ENCODE measurements at regions not wholly inside any gene's neighbourhood (a gene's known extent, or its start where the extent isn't known, plus 50 kb on each side); places are given as distances from the start of the nearest gene placed in this dataset.

DNA sequence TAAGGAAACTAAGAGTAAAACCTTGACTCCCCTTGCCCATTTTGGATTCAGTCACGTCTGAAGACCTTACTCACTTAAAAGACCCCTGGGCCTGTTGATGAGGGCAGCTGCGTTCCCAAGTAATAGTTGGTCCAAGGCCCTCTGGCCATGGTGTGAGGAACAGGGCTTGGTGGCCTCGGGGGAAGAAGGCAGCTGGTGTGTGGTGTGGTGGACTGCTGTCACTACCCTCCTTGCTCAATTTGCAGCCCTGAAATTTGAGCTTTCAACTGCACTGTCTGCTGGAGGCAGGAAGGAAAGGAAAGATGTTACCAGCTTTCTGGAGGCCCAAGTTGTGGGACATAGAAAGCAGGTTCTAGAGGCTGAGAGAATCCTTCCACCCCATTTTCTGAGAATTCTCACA is 128.2 kb downstream of the SLC38A6 start:
- Histone ChIP-seq H3K9me3 (replicated peaks in 1 of 3) (peaks cover 0 to 2% (median 0%) of the 10 kb centered on the region in 3 donors), H3K4me3 (no peak overlapping the region), H3K4me1 (replicated peaks in 1 of 2) (peaks cover 0 to 3% of the 10 kb centered on the region in 2 donors), H3K36me3 (replicated peaks in 1 of 2) (no peaks in the 10 kb centered on the region), H3K27me3 (no peaks in the 10 kb centered on the region), H3K27ac (no peak overlapping the region)
- WGBS, 4 donors, result 49 to 82% (median 70%) methylated on average over 1 to 3 of the region's 3 CpGs
- DNase-seq, result no peak
- intact Hi-C loops (cut with DNase I), result no loop called here
- no peak for TF ChIP-seq POLR2A (IDR thresholded peaks at IDR 0.05)
- TF ChIP-seq, protein P1, sequence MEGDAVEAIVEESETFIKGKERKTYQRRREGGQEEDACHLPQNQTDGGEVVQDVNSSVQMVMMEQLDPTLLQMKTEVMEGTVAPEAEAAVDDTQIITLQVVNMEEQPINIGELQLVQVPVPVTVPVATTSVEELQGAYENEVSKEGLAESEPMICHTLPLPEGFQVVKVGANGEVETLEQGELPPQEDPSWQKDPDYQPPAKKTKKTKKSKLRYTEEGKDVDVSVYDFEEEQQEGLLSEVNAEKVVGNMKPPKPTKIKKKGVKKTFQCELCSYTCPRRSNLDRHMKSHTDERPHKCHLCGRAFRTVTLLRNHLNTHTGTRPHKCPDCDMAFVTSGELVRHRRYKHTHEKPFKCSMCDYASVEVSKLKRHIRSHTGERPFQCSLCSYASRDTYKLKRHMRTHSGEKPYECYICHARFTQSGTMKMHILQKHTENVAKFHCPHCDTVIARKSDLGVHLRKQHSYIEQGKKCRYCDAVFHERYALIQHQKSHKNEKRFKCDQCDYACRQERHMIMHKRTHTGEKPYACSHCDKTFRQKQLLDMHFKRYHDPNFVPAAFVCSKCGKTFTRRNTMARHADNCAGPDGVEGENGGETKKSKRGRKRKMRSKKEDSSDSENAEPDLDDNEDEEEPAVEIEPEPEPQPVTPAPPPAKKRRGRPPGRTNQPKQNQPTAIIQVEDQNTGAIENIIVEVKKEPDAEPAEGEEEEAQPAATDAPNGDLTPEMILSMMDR (IDR thresholded peaks at IDR 0.05), result no peak

DNA sequence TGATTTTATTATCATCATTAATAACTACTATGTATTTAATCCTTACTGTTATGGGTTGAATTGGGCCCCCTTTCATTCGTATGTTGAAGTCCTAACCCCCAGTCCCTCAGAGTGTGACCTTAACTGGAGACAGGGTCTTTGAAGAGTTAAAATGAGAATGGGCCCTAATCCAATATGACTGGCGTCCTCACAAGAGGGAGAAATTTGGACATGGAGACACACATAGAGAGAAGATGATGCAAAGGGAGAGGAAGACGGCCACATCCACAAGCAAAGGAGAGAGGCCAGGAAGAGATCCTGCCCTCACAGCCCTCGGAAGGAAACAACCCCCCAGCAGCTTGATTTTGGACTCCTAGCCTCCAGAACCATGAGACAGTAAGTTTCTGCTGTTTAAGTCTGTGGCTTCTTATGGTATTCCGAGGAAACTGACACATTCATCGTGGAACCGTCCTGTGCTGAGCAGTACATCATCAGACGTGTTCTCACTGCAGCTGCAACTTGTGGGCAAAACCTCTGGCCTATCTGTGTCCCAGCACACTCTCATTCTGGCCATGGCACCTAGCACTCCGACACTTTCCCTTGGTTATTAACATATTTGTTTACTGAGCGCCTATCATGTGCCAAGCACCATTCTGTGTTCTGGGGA is 127.6 kb downstream of the SLC38A6 start:
- Histone ChIP-seq H3K36me3 (replicated peaks in 1 of 2) (no peaks in the 10 kb centered on the region), H3K4me1 (replicated peaks in 1 of 2) (peaks cover 6 to 10% of the 10 kb centered on the region in 2 donors), H3K27me3 (no peaks in the 10 kb centered on the region), H3K4me3 (no peak overlapping the region), H3K27ac (no peak overlapping the region), H3K9me3 (replicated peaks in 1 of 3) (no peaks in the 10 kb centered on the region)
- DNase-seq, result no peak
- intact Hi-C loops (cut with DNase I), result no loop called here
- no peak for TF ChIP-seq POLR2A (IDR thresholded peaks at IDR 0.05)
- TF ChIP-seq, protein P1 (IDR thresholded peaks at IDR 0.05), result no peak
- WGBS, 4 donors, result 84 to 88% (median 87%) methylated on average over 10 of the region's 10 CpGs

DNA sequence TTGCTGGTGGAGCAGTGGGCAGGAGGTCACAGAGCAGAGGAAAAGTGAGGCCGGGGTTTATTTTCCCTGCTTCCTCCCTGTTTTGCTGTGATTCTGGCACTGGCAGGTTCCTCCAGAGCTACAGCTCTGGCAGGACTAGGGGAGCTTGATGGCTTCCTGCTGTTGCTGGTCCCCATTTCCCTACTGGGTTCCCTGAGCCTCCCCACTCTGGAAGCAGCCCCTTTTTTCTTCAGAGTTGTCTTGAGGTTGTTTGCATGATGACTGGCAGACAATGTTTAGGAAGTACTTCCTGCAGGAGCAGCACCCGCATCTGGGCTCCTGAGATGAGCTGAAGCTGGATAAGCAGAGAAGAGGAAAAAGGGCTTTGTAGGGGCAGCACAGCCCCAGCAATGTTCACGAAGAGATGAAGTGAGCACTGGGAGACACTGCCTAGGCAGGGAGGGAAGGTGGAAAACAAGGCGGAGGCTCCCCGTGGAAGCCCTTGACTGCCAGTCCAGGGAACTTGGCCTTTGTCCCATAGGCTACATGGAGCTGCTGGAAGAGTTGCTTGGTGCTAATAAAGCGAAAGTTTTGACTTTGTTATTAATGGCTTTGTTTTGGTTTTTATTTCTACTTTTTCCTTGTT is 126.9 kb downstream of the SLC38A6 start:
- 75 to 88% (median 82%) methylated on average over 6 of the region's 6 CpGs for WGBS, 4 donors
- Histone ChIP-seq H3K9me3 (replicated peaks in 1 of 3) (no peaks in the 10 kb centered on the region), H3K27me3 (no peaks in the 10 kb centered on the region), H3K4me1 (replicated peaks in 1 of 2) (peaks cover 12 to 16% of the 10 kb centered on the region in 2 donors), H3K27ac (peak overlapping the region in 1 of 5 donors; percentile 34), H3K36me3 (replicated peaks in 1 of 2) (no peaks in the 10 kb centered on the region), H3K4me3 (no peak overlapping the region)
- DNase-seq, result no peak
- TF ChIP-seq, protein P1 (IDR thresholded peaks at IDR 0.05), result no peak
- TF ChIP-seq POLR2A (IDR thresholded peaks at IDR 0.05), result no peak
- intact Hi-C loops (cut with DNase I), result no loop called here

DNA sequence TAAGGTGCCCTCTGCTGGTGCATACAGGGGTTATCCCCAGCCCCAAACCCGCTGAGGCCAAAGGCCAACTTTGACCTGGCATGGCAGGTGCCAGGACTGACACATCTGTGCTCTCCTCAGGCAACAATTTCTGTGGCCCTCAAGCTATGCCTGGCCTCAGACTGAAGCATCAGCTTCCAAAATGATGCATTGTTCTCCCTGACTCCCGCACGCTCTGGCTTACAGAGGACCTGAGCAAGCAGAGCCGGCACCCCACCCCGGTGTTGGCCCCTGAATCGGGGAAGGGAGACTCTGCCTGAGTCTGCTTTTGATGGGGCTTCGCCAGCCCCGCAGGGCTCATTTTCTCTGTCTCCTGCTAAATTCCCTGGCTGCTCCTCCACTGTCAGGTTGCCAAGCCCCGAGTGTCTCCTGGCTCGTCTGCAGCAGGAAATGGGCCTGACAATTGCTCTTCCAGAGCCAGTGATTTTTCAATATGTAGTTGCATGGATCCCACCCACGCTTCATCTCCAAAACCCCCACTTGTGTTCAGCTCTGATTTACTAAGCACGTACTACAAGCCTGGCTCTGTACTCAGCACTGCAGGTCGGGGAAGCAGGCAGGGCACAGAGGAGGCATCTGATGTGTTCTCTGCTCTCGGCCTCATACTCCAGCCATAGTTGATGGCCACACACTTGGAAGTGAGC is 126.1 kb downstream of the SLC38A6 start:
- Histone ChIP-seq H3K27ac (peak overlapping the region in 1 of 5 donors; percentile 34), H3K9me3 (replicated peaks in 1 of 3) (no peaks in the 10 kb centered on the region), H3K4me3 (no peak overlapping the region), H3K36me3 (replicated peaks in 1 of 2) (no peaks in the 10 kb centered on the region), H3K4me1 (replicated peaks in 1 of 2) (peaks cover 21 to 25% of the 10 kb centered on the region in 2 donors), H3K27me3 (no peaks in the 10 kb centered on the region)
- 71 to 85% (median 75%) methylated on average over 13 to 14 of the region's 14 CpGs for WGBS, 4 donors
- peak in 2 of 7 donors; percentile 34 to 57 for DNase-seq
- intact Hi-C loops (cut with DNase I), result no loop called here
- TF ChIP-seq, protein P1 (IDR thresholded peaks at IDR 0.05), result no peak
- TF ChIP-seq POLR2A (IDR thresholded peaks at IDR 0.05), result no peak
